Transverse colon (tissue), 4 donors: ENCODE measurements at regions not wholly inside any gene's neighbourhood (a gene's known extent, or its start where the extent isn't known, plus 50 kb on each side); places are given as distances from the start of the nearest gene placed in this dataset.

ENCODE experiments used
- DNase-seq: peaks from one replicate; pipeline ENCODE4 v3.0.0-alpha.2; 2019
- H3K27ac ChIP-seq, 4 donors: fragments of 200-600 bp; sonication (generic); 2 replicates each; pipeline ENCODE4 v1.5.1; 2016 to 2018; ENCODE audit warnings: inconsistent platforms in 4 of 4
- H3K27me3 ChIP-seq: fragments of 200-600 bp; sonication (generic); 2 replicates; pipeline ENCODE4 v1.5.1; 2017; ENCODE audit warnings: inconsistent platforms
- H3K36me3 ChIP-seq, 4 donors: fragments of 200-600 bp; sonication (generic); 2 replicates each; pipeline ENCODE4 v1.5.1; 2017 to 2019; ENCODE audit warnings: inconsistent platforms in 4 of 4
- H3K4me1 ChIP-seq, 4 donors: fragments of 200-600 bp; sonication (generic); 2 replicates each; pipeline ENCODE4 v1.5.1; 2017 to 2020; ENCODE audit warnings: inconsistent platforms in 4 of 4
- H3K4me3 ChIP-seq, 4 donors: fragments of 200-600 bp; sonication (generic); 1 replicate in 1 of 4; 2 replicates in 3 of 4; pipeline versions ENCODE4 v1.5.1 to v1.6.1; 2017 to 2019; ENCODE audit warnings: inconsistent platforms in 4 of 4
- H3K9me3 ChIP-seq, 2 donors: fragments of 200-600 bp; sonication (generic); 2 replicates each; pipeline ENCODE4 v1.5.1; 2017 to 2019; ENCODE audit warnings: inconsistent platforms in 2 of 2
- EP300 ChIP-seq: sonication (generic); formaldehyde crosslinking; IDR thresholded peaks from one replicate; pipeline ENCODE4 v1.6.1; 2017; ENCODE audit warnings: antibody characterized with exemption, low read depth
- POLR2A ChIP-seq: fragments of 450-650 bp; IDR thresholded peaks from one replicate; pipeline ENCODE4 v1.6.1; 2016; ENCODE audit warnings: antibody characterized with exemption, mild to moderate bottlenecking, moderate library complexity
- POLR2AphosphoS5 ChIP-seq, 3 donors: sonication (generic); formaldehyde crosslinking; IDR thresholded peaks; one replicate each; pipeline ENCODE4 v1.6.1; 2016; ENCODE audit warnings: antibody characterized with exemption in 3 of 3
- WGBS, 2 donors: methylation state at CpG; one replicate each; pipeline ENCODE4 v1.1.5; 2018; ENCODE audit warnings: low coverage in 1 of 2; 5-methylcytosine and 5-hydroxymethylcytosine counted together
- in situ Hi-C, 4 donors: fragments of 200-750 bp; cut with MboI; loops; one replicate each; pipeline versions ENCODE4 v1.15.0 to v1.15.1; 2017; ENCODE audit warnings: low sequenced_read_pairs in 3 of 4, low pct_ligation_motif_present in 1 of 4, low pct_unique_long_range_greater_than_20kb in 1 of 4
- intact Hi-C: fragments of 100-400 bp; cut with DNase I; formaldehyde crosslinking; loops from one replicate; pipeline ENCODE4 v1.15.1; 2023; ENCODE audit warnings: low total_unique reads
- TF ChIP-seq, protein P1 (sequence below), 5 experiments: fragments of 200-600 bp in 3 of 5; fragments of 450-650 bp in 2 of 5; sonication (generic) in 3 of 5; IDR thresholded peaks; 1 replicate in 2 of 5; 2 replicates in 3 of 5; pipeline ENCODE4 v1.5.1; 2016 to 2017; ENCODE audit warnings: antibody characterized with exemption in 5 of 5, inconsistent platforms in 3 of 5, mild to moderate bottlenecking in 2 of 5, moderate library complexity in 1 of 5

DNA sequence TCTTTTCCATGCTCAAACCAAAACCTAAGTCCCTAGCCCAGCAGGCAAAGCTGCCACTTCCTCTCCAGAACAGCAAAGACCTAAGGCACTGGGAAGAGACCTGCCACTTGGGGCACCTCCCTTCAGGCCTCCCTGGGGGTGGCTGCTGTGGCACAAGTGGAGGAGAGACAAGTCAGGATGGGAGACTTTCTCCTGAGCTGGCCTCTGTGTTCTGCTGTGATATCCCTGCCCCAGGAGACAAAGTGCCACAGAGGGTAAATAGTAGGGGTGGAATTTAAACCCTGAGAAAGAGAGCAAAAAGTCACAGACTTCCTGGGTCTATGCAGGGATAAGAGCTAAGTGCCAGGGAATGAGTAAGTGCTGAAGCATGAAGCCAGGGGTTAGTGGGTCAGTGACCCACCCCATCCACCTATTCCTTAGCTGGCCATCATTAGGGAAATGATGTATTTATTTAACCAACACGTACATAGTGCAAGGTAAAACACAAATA is 84.2 kb downstream of the MRPL14 start:
- in situ Hi-C loops (no loop called here), intact Hi-C loops (no loop called here)
- Histone ChIP-seq H3K4me3 (no peak overlapping the region), H3K36me3 (no peaks in the 10 kb centered on the region), H3K9me3 (no peaks in the 10 kb centered on the region), H3K27me3 (no peaks in the 10 kb centered on the region), H3K4me1 (peaks cover 7 to 22% (median 14%) of the 10 kb centered on the region in 4 donors), H3K27ac (peak overlapping the region in 3 of 4 donors; percentile 18 to 47 (median 24))
- DNase-seq = no peak
- TF ChIP-seq POLR2AphosphoS5 (IDR thresholded peaks at IDR 0.05) (no peak), POLR2A (no peak), EP300 (no peak)
- TF ChIP-seq, protein P1, sequence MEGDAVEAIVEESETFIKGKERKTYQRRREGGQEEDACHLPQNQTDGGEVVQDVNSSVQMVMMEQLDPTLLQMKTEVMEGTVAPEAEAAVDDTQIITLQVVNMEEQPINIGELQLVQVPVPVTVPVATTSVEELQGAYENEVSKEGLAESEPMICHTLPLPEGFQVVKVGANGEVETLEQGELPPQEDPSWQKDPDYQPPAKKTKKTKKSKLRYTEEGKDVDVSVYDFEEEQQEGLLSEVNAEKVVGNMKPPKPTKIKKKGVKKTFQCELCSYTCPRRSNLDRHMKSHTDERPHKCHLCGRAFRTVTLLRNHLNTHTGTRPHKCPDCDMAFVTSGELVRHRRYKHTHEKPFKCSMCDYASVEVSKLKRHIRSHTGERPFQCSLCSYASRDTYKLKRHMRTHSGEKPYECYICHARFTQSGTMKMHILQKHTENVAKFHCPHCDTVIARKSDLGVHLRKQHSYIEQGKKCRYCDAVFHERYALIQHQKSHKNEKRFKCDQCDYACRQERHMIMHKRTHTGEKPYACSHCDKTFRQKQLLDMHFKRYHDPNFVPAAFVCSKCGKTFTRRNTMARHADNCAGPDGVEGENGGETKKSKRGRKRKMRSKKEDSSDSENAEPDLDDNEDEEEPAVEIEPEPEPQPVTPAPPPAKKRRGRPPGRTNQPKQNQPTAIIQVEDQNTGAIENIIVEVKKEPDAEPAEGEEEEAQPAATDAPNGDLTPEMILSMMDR (IDR thresholded peaks at IDR 0.05) = no peak
- 19% methylated on average over 1 of the region's 1 CpG; no CpG with 5 or more reads in 1 of the 2 donors for WGBS, 2 donors

DNA sequence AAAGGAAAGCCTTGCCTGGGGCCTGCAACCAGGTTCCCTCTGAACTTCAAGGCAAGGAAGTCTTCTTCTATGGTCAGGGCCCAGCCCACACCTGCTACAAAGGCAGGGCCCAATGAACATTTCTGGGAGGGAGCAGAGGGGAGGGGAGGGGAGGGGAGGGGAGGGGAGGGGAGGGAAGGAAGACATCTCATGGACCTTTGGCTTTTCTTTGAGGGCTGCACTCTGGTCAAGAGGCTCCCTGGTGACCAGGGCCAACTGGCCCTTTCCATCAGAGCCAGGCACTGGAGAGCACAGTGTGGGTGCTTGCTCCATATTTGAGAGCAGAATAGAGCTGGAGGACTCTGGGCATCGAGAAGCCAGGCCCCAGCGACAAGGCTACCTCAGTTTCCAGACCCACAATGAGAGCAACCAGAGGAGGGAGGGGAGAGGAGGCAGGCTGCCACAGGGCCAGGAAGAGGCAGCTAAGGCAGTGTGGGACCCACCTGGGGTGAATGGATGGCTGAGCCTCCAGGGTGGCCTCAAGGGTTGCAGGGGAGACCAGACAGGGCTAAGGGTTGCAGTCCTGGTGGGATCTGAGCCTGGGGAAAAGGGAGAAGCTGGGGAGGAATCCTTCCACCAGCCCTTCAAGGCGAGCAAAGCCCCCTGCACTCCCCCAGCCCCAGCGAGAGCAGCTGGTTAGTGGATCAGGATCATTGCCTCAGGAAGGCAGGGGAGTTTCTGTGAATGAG is 84.8 kb downstream of the MRPL14 start:
- intact Hi-C loops = no loop called here
- DNase-seq = no peak
- no peak overlapping the region for H3K4me3 ChIP-seq
- TF ChIP-seq, protein P1 (IDR thresholded peaks at IDR 0.05) = no peak
- TF ChIP-seq POLR2A = no peak
- no peak for TF ChIP-seq POLR2AphosphoS5 (IDR thresholded peaks at IDR 0.05)
- TF ChIP-seq EP300 = no peak
- no peaks in the 10 kb centered on the region for H3K9me3 ChIP-seq
- H3K4me1 ChIP-seq = peaks cover 7 to 22% (median 14%) of the 10 kb centered on the region in 4 donors
- in situ Hi-C loops = no loop called here
- H3K27me3 ChIP-seq = no peaks in the 10 kb centered on the region
- H3K36me3 ChIP-seq = no peaks in the 10 kb centered on the region
- WGBS, 2 donors = 93% methylated on average over 4 of the region's 4 CpGs; no CpG with 5 or more reads in 1 of the 2 donors
- peak overlapping the region; percentile 24 to 73 (median 54) for H3K27ac ChIP-seq

DNA sequence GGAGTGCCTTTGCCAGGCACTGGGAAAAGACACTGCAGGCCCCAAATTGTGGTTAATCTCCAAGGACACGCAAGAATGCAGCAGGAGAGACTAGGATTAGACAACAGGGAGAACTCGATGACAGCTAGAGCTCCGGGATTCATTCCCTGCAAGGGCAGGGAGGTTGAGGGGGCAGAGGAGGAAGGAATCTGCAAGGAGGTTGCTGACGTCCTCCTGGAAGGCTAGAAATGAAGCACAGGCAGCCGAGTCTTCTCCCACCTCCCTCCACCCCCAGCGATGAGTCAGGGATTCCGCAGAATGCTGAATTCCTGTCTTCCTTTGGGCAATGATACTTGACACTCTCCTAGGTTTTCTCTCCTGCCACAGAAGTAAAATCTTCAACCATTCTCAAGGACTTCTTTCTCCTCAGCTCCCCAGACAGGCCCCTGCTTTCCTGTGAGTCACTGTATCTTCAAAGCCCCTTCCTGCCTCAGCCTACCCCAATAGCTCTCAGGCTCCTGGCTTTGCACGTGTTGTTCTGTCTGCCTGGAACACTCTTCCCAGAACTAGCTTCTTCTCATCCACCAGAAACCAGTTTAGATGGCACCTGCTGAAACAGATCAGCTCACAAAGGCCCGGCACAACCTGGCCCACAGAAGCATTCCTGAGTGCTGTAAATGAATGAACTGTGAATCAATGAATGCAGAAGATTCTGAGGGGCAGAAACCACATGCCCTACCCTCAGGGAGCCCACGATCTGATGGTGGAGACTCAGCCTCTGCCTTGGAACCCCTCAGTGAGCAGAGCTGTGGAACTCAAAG is 85.6 kb downstream of the MRPL14 start:
- peak; percentile 34 for DNase-seq
- Histone ChIP-seq H3K27ac (peak overlapping the region in 3 of 4 donors; percentile 51 to 73 (median 56)), H3K9me3 (no peaks in the 10 kb centered on the region), H3K36me3 (no peaks in the 10 kb centered on the region), H3K27me3 (no peaks in the 10 kb centered on the region), H3K4me3 (no peak overlapping the region), H3K4me1 (peaks cover 7 to 22% (median 14%) of the 10 kb centered on the region in 4 donors)
- intact Hi-C loops (no loop called here), in situ Hi-C loops (no loop called here)
- WGBS, 2 donors = 49 to 69% methylated on average over 3 to 10 of the region's 10 CpGs
- TF ChIP-seq EP300 (no peak), POLR2A (no peak), POLR2AphosphoS5 (IDR thresholded peaks at IDR 0.05) (peak in 1 of 3 donors; percentile 19)
- TF ChIP-seq, protein P1 (IDR thresholded peaks at IDR 0.05) = no peak

DNA sequence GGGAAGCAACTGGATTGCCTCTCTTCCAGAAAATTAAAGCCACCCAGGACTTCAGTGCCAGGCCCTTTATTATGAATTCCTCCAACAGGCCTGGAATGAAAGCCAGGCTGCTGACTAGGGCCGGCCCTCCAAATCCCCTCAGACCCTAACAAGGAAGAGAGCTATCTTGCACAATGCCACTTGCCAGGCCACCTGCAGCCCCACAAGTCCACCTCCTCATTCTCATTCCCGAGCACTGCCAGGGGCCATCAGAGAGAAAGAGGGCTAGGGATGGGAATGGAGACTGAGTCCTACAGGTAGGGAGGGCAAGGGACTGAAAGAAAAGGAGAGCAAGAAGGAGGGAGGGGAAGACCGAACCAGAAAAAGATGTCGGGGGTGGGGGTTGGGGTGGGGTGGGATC is 86.5 kb downstream of the MRPL14 start:
- no peak for TF ChIP-seq POLR2A
- TF ChIP-seq EP300 = no peak
- no peak for TF ChIP-seq POLR2AphosphoS5 (IDR thresholded peaks at IDR 0.05)
- no peak for DNase-seq
- Histone ChIP-seq H3K36me3 (no peaks in the 10 kb centered on the region), H3K27ac (peak overlapping the region in 2 of 4 donors; percentile 56 to 73), H3K9me3 (no peaks in the 10 kb centered on the region), H3K27me3 (no peaks in the 10 kb centered on the region), H3K4me3 (no peak overlapping the region), H3K4me1 (peaks cover 7 to 22% (median 14%) of the 10 kb centered on the region in 4 donors)
- intact Hi-C loops (no loop called here), in situ Hi-C loops (no loop called here)
- 83 to 92% methylated on average over 2 to 4 of the region's 4 CpGs for WGBS, 2 donors
